SW 1271 (cell line): ENCODE measurements at regions not wholly inside any gene's neighbourhood (a gene's known extent, or its start where the extent isn't known, plus 50 kb on each side); places are given as distances from the start of the nearest gene placed in this dataset.
"Not testable (repeated sequence)": the region's sequence is repeated elsewhere in the genome, so short reads cannot be mapped to it uniquely, and the experiment has no call there.

ENCODE experiments used
- DNase-seq, 2 experiments: peaks; one replicate each; lab custom pipeline; 2025; lab: John Stamatoyannopoulos, UW

- DNase-seq, result no peak
These were observed 707.8 kb upstream of the SALL3 start for GRCh38 chr18:78271790-78272189.

- DNase-seq, result no peak
These were observed 705.7 kb upstream of the SALL3 start for GRCh38 chr18:78273876-78274275.

GRCh38 chr18:78283425-78283824 lies 696.2 kb upstream of the SALL3 start:
- not testable (repeated sequence) for DNase-seq

- DNase-seq, result no peak
These were observed 686.8 kb upstream of the SALL3 start for GRCh38 chr18:78292618-78293380.

- no peak for DNase-seq
These were observed 686.1 kb upstream of the SALL3 start for GRCh38 chr18:78293540-78293939.

GRCh38 chr18:78293940-78294541 lies 685.6 kb upstream of the SALL3 start:
- DNase-seq, result no peak

GRCh38 chr18:78295262-78295661 lies 684.4 kb upstream of the SALL3 start:
- DNase-seq, result no peak

- no peak for DNase-seq
These were observed 683.5 kb upstream of the SALL3 start for GRCh38 chr18:78296166-78296565.

- DNase-seq, result no peak
These were observed 682.6 kb upstream of the SALL3 start for GRCh38 chr18:78297048-78297447.

- DNase-seq, result no peak
These were observed 676.0 kb upstream of the SALL3 start for GRCh38 chr18:78303519-78304191.

GRCh38 chr18:78304192-78305164 lies 675.1 kb upstream of the SALL3 start:
- no peak for DNase-seq

GRCh38 chr18:78305789-78306188 lies 673.8 kb upstream of the SALL3 start:
- no peak for DNase-seq

GRCh38 chr18:78309307-78309706 lies 670.3 kb upstream of the SALL3 start:
- no peak for DNase-seq

GRCh38 chr18:78309924-78310323 lies 669.7 kb upstream of the SALL3 start:
- no peak for DNase-seq

- DNase-seq, result no peak
These were observed 660.4 kb upstream of the SALL3 start for GRCh38 chr18:78319264-78319663.

GRCh38 chr18:78319961-78320360 lies 659.7 kb upstream of the SALL3 start:
- no peak for DNase-seq

GRCh38 chr18:78321402-78321801 lies 658.2 kb upstream of the SALL3 start:
- DNase-seq, result no peak

- no peak for DNase-seq
These were observed 656.0 kb upstream of the SALL3 start for GRCh38 chr18:78323453-78324197.

GRCh38 chr18:78327643-78328042 lies 652.0 kb upstream of the SALL3 start:
- DNase-seq, result no peak

GRCh38 chr18:78330766-78331165 lies 648.9 kb upstream of the SALL3 start:
- no peak for DNase-seq

GRCh38 chr18:78352910-78353309 lies 626.7 kb upstream of the SALL3 start:
- no peak for DNase-seq
